ENCODE measurements at regions not wholly inside any gene's neighbourhood (a gene's known extent, or its start where the extent isn't known, plus 50 kb on each side); places are given as distances from the start of the nearest gene placed in this dataset.

- peaks cover 28% of the 10 kb centered on the region for H3K4me1 ChIP-seq (ENCODE audit: insufficient read depth)
Measured at GRCh38 chr12:93113317-93114006, 184.4 kb upstream of the EEA1 start.

GRCh38 chr12:93115198-93115601 is 186.1 kb upstream of the EEA1 start:
- Histone ChIP-seq H3K27ac (peak overlapping the region in 1 of 2 donors; percentile 56), H3K4me1 (ENCODE audit: insufficient read depth) (peaks cover 20% of the 10 kb centered on the region)
- intact Hi-C loops (cut with DNase I), result loop anchor here in 1 of 4 donors (10.0 kb wide), 1 partner anchor 110 kb away; no protein-coding TSS in a partner anchor

More at GRCh38 chr12:93113317-93114006, 184.4 kb upstream of the EEA1 start:
- Histone ChIP-seq H3K27ac (no peak overlapping the region), H3K9me3 (no peaks in the 10 kb centered on the region), H3K36me3 (no peaks in the 10 kb centered on the region), H3K4me3 (no peak overlapping the region), H3K27me3 (no peaks in the 10 kb centered on the region)
- intact Hi-C loops (cut with DNase I), result loop anchor here in 1 of 4 donors (10.0 kb wide), 1 partner anchor 109 kb away; no protein-coding TSS in a partner anchor
- TF ChIP-seq POLR2A (IDR thresholded peaks at IDR 0.05), result no peak
- no peak for TF ChIP-seq EP300 (IDR thresholded peaks at IDR 0.05)
- WGBS, 3 donors, result 61 to 88% (median 69%) methylated on average over 2 of the region's 2 CpGs
- DNase-seq, result no peak

GRCh38 chr12:93115646-93116045 is 186.6 kb upstream of the EEA1 start:
- DNase-seq, result peak in 4 of 5 donors; percentile 58 to 65 (median 60)
- no peak for TF ChIP-seq CTCF (IDR thresholded peaks at IDR 0.05)
- TF ChIP-seq POLR2A (IDR thresholded peaks at IDR 0.05), result no peak
- no peak for TF ChIP-seq EP300 (IDR thresholded peaks at IDR 0.05)
- WGBS, 3 donors, result 11 to 17% (median 16%) methylated on average over 4 of the region's 4 CpGs
- Histone ChIP-seq H3K9me3 (no peaks in the 10 kb centered on the region), H3K4me3 (no peak overlapping the region), H3K4me1 (ENCODE audit: insufficient read depth) (peaks cover 20% of the 10 kb centered on the region), H3K36me3 (no peaks in the 10 kb centered on the region), H3K27ac (peak overlapping the region in 1 of 2 donors; percentile 56), H3K27me3 (no peaks in the 10 kb centered on the region)
- intact Hi-C loops (cut with DNase I), result loop anchor here in 1 of 4 donors (10.0 kb wide), 1 partner anchor 111 kb away; no protein-coding TSS in a partner anchor

More at GRCh38 chr12:93115198-93115601, 186.1 kb upstream of the EEA1 start:
- Histone ChIP-seq H3K4me3 (no peak overlapping the region), H3K36me3 (no peaks in the 10 kb centered on the region), H3K27me3 (no peaks in the 10 kb centered on the region), H3K9me3 (no peaks in the 10 kb centered on the region)
- 31 to 48% (median 33%) methylated on average over 6 of the region's 6 CpGs for WGBS, 3 donors
- no peak for TF ChIP-seq EP300 (IDR thresholded peaks at IDR 0.05)
- TF ChIP-seq CTCF (IDR thresholded peaks at IDR 0.05), result no peak
- no peak for TF ChIP-seq POLR2A (IDR thresholded peaks at IDR 0.05)
- no peak for DNase-seq

GRCh38 chr12:93116632-93117031 is 187.5 kb upstream of the EEA1 start:
- 95 to 98% (median 96%) methylated on average over 4 of the region's 4 CpGs for WGBS, 3 donors

More at GRCh38 chr12:93116632-93117031, 187.5 kb upstream of the EEA1 start:
- intact Hi-C loops (cut with DNase I), result loop anchor here in 1 of 4 donors (10.0 kb wide), 1 partner anchor 112 kb away; no protein-coding TSS in a partner anchor
- no peak for TF ChIP-seq POLR2A (IDR thresholded peaks at IDR 0.05)
- no peak for TF ChIP-seq CTCF (IDR thresholded peaks at IDR 0.05)
- TF ChIP-seq EP300 (IDR thresholded peaks at IDR 0.05), result no peak
- Histone ChIP-seq H3K9me3 (no peaks in the 10 kb centered on the region), H3K27me3 (no peaks in the 10 kb centered on the region), H3K27ac (no peak overlapping the region), H3K36me3 (no peaks in the 10 kb centered on the region), H3K4me1 (ENCODE audit: insufficient read depth) (peaks cover 20% of the 10 kb centered on the region), H3K4me3 (no peak overlapping the region)
- DNase-seq, result no peak

Data from ovary (tissue), 7 donors.